GM21576 (cell line): ENCODE measurements at regions not wholly inside any gene's neighbourhood (a gene's known extent, or its start where the extent isn't known, plus 50 kb on each side); places are given as distances from the start of the nearest gene placed in this dataset.

Source experiments
- ATAC-seq: cut with Tn5 transposase; IDR thresholded peaks from one replicate; pipeline ENCODE4 v1.9.1; 2021; ENCODE audit warnings: mild to moderate bottlenecking, moderate library complexity; ENCODE audit not compliant: unreplicated experiment

- no peak for ATAC-seq
These were observed 54.1 kb downstream of the IRF2BPL start for GRCh38 chr14:76974365-76974764.

DNA sequence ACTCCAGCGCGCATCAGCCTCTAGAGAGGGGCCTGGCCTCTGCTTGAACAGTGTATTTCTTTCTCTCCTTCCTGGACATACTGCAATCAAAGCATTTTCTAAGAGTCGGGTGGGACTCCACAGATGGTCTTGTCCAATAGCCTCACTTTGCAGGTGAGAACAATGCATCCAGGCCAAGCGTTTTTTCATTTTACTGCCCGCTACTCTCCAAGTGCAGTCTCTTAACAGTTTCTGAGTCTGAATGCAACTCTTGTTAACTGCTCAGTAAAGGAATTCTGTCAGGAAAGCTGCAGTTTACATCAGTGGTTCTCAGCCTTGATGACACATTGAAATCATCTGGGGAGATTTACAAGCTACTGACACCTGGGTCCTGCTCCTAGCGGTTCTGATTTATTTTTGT, 57.0 kb downstream of the IRF2BPL start:
- no peak for ATAC-seq

DNA sequence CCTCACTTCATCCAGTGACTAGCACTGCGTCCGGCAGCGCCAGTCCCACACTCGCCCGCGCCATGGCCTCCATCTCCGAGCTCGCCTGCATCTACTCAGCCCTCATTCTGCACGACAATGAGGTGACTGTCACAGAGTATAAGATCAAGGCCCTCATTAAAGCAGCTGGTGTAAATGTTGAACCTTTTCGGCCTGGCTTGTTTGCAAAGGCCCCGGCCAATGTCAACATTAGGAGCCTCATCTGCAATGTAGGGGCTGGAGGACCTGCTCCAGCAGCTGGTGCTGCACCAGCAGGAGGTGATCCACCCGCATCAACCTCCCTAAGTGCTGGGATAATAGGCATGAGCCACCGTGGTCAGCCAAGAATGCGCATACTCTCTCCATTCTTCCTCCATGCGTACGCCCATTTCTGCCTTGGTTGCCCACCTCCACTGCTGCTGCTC, 59.9 kb downstream of the IRF2BPL start:
- no peak for ATAC-seq

- ATAC-seq, result no peak
These were observed 60.7 kb downstream of the IRF2BPL start for GRCh38 chr14:76967788-76968187.

- no peak for ATAC-seq
These were observed 63.3 kb downstream of the IRF2BPL start for GRCh38 chr14:76965232-76965631.

- ATAC-seq, result no peak
These were observed 63.8 kb downstream of the IRF2BPL start for GRCh38 chr14:76964695-76965094.

DNA sequence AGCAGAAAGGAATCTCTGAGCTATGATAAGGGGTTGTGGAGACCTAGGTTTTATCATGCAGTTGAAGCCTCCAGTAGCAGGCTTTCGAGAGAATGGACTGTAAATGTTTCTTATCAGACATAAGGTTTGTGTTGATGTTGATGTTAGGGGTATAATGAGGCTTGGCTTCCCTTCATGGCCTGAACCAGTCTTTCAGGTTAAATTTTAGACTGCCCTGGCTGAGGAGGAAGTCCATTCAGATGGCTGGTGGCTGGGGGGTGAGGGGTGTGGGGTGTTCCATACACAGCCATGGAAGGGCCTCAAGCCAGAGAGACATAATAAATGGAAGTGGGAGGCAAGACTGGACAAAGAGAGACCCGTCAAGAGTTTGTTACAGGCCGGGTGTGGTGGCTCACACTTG, 65.1 kb downstream of the IRF2BPL start:
- ATAC-seq, result no peak

DNA sequence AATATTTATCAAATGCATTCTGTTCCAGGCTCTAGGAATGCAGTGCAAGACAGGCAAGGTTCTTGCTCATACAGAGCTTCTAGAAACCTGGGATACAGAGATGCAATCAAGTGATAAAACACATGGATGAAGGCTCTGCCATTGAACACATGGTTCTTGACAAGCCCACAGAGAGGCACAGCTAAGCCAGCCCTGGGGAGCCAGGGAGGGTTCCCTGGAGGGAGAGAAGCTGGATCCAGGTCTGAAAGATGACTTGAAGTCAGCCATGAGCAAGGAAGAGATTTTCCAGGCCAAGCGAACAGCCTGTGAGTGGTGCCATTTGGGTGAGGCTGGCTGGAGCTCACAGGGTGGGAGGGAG, 66.2 kb downstream of the IRF2BPL start:
- no peak for ATAC-seq

GRCh38 chr14:76961631-76962302, 66.7 kb downstream of the IRF2BPL start:
- ATAC-seq, result peak; percentile 80

DNA sequence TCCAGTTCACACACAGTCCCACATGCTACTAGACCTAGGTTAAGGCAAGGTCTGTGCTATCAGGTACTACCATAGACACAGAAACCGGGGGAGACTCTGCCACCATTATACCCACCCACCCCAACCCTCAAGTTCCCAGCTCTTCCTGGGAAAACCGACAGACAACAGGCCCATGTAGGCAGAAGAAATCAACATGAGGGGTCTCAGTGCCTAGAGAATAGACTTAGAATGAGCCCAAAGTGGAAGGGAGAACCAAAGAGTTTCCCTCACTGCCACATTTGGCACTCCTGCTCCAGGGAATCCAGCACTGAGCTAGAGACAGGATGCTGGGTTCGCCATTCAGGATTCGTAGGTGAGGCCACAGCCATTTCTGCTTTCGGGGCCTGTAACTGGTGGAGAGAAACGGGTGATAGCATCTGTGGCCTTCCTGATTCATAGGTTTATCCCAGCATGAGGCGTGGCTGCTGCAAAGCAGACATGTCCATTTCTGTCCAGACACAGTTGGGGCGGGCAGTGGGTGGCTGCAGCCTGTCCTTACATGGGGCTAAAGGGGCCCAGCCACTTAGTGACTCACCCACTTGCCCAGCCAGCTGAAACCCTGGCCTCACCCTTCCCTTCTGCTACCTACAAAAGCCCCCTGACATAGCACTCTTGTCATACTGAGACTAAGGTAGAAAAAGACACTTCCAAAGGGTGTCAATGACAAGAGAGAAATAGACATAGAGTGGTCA, 69.4 kb downstream of the IRF2BPL start:
- ATAC-seq, result no peak

- no peak for ATAC-seq
These were observed 70.2 kb downstream of the IRF2BPL start for GRCh38 chr14:76958020-76958979.

DNA sequence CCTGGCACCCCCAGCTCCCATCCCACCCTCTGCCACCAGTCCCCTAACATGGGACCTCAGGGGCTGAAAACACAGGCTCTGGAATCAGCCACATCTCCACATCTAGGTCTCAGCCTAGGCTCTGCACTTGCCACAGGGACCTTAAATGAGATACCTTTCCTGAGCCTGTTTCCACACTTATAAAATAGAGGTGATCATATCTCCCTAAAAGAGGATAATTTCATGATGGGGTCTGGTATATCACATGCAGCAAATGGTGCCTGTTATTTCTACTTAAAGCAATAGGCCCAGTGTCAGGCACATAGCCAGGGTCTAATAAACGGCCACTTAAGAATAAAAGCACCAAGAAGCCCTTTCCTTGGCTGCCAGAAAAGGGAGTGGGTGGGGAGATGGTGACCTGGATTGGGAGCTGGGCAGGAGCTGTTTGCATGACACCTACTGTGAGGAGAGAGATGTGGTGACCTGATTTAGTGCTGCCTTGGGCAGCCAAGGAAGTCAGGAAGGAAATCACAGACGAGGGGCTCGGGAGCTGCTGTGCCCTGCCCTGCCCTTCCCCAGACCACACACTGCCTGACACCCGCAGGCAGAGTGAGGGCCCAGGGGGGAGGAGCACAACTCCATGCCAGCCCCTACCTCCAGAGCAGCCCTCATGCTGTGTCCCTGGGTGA, 71.2 kb downstream of the IRF2BPL start:
- ATAC-seq, result no peak

- peak; percentile 35 for ATAC-seq
These were observed 72.0 kb downstream of the IRF2BPL start for GRCh38 chr14:76956316-76957090.

DNA sequence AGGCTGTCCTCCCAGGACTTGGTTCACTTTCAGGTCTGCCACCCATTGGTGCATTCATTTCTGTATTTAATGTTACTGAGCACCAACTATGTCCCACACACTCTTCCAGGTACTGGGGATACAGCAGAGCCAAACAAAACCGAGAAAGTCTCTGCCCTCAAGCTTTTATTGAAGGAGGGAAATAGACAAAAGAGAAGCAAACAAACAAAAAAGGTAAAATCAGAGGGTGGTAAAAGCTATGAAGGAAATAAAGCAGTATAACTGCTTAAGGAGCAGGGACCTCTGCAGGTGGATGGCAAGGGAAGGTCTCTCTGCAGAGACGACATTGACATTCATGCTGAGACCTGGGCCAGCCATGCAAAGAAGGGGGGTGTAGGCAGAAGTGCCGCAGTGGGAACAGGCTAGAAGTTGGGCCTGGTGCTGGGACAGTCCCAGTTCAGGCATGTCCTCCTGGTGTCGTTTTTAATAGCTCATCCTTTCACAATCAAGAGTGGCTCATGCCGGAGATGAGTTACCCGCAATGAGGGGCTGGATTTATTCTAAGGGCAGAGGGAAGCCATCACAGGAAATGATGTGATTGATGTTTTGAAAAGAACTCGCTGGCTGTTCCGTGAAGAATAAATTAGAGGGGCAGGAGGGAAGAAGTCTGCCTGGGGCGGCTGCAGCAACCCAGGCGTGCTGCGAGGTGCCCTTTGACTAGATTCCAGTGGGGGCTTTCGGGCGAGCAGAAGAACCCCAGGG, 72.8 kb downstream of the IRF2BPL start:
- peak; percentile 33 for ATAC-seq

GRCh38 chr14:76954394-76955190, 73.9 kb downstream of the IRF2BPL start:
- no peak for ATAC-seq

DNA sequence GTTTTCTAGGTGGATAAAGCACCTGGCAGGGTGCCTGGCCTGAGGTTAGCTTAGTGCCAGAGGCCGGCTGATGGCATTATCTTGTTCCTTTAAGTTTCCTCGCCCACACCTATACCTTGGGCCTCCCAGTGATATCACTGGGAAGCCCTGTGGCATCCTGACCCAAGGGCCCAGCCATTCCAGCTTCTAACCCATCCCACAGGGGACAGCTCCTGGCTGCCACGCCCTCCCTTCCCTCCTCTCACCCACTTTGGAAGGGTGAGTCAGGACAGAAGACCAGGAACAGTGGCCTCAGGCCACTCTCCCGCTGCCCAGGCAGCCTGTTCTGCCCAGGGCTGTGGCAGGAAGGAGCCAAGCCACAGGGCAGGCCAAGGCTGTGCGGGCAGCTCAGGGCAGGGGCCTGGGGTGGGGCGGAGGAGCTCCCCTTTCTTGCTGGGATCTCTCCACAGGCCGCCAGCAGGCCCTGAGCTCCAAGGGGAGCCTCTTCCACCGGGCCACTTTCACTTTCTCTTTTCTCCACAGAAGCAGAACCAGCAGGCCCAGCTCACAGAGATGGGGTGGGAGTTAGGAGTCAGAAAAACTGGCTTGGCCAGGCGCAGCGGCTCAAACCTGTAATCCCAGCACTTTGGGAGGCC, 75.1 kb downstream of the IRF2BPL start:
- no peak for ATAC-seq

GRCh38 chr14:76951166-76951565, 77.3 kb downstream of the IRF2BPL start:
- no peak for ATAC-seq
